ENCODE measurements at regions not wholly inside any gene's neighbourhood (a gene's known extent, or its start where the extent isn't known, plus 50 kb on each side); places are given as distances from the start of the nearest gene placed in this dataset.
"Not testable (repeated sequence)": the region's sequence is repeated elsewhere in the genome, so short reads cannot be mapped to it uniquely, and the experiment has no call there.

- DNase-seq (ENCODE audit: low read depth), result no peak
These were observed 198.9 kb upstream of the AUTS2 start for GRCh38 chr7:69399401-69399800.

- no peak for DNase-seq (ENCODE audit: low read depth)
These were observed 195.6 kb upstream of the AUTS2 start for GRCh38 chr7:69402696-69403095.

- DNase-seq (ENCODE audit: low read depth), result no peak
These were observed 195.1 kb upstream of the AUTS2 start for GRCh38 chr7:69403169-69403568.

GRCh38 chr7:69411018-69411417 is 187.3 kb upstream of the AUTS2 start:
- no peak for DNase-seq (ENCODE audit: low read depth)

- no peak for DNase-seq (ENCODE audit: low read depth)
These were observed 186.8 kb upstream of the AUTS2 start for GRCh38 chr7:69411466-69411865.

- DNase-seq (ENCODE audit: low read depth), result peak; percentile 0
These were observed 185.7 kb upstream of the AUTS2 start for GRCh38 chr7:69412331-69413146.

GRCh38 chr7:69414555-69414954 is 183.7 kb upstream of the AUTS2 start:
- no peak for DNase-seq (ENCODE audit: low read depth)

- no peak for DNase-seq (ENCODE audit: low read depth)
These were observed 179.2 kb upstream of the AUTS2 start for GRCh38 chr7:69418869-69419670.

- DNase-seq (ENCODE audit: low read depth), result no peak
These were observed 178.3 kb upstream of the AUTS2 start for GRCh38 chr7:69419934-69420333.

- no peak for DNase-seq (ENCODE audit: low read depth)
These were observed 175.7 kb upstream of the AUTS2 start for GRCh38 chr7:69422574-69422985.

- DNase-seq (ENCODE audit: low read depth), result no peak
These were observed 171.6 kb upstream of the AUTS2 start for GRCh38 chr7:69426705-69427104.

- no peak for DNase-seq (ENCODE audit: low read depth)
These were observed 170.2 kb upstream of the AUTS2 start for GRCh38 chr7:69428089-69428488.

GRCh38 chr7:69429911-69430383 is 168.3 kb upstream of the AUTS2 start:
- DNase-seq (ENCODE audit: low read depth), result no peak

GRCh38 chr7:69430384-69431021 is 167.8 kb upstream of the AUTS2 start:
- no peak for DNase-seq (ENCODE audit: low read depth)

GRCh38 chr7:69431626-69432025 is 166.6 kb upstream of the AUTS2 start:
- DNase-seq (ENCODE audit: low read depth), result no peak

- DNase-seq (ENCODE audit: low read depth), result not testable (repeated sequence)
These were observed 166.0 kb upstream of the AUTS2 start for GRCh38 chr7:69432276-69432675.

GRCh38 chr7:69433081-69433480 is 165.2 kb upstream of the AUTS2 start:
- DNase-seq (ENCODE audit: low read depth), result no peak

- DNase-seq (ENCODE audit: low read depth), result no peak
These were observed 163.9 kb upstream of the AUTS2 start for GRCh38 chr7:69434398-69434815.

- DNase-seq (ENCODE audit: low read depth), result no peak
These were observed 162.6 kb upstream of the AUTS2 start for GRCh38 chr7:69435711-69436110.

- DNase-seq (ENCODE audit: low read depth), result no peak
These were observed 161.3 kb upstream of the AUTS2 start for GRCh38 chr7:69436946-69437345.

- DNase-seq (ENCODE audit: low read depth), result no peak
These were observed 159.5 kb upstream of the AUTS2 start for GRCh38 chr7:69438584-69439412.

Data from ELR (cell line).